ENCODE measurements at regions not wholly inside any gene's neighbourhood (a gene's known extent, or its start where the extent isn't known, plus 50 kb on each side); places are given as distances from the start of the nearest gene placed in this dataset.
"Not testable (repeated sequence)": the region's sequence is repeated elsewhere in the genome, so short reads cannot be mapped to it uniquely, and the experiment has no call there.

- ATAC-seq = no peak
- H3K9me3 Mint-ChIP-seq = peaks cover 14% of the 10 kb centered on the region
- no peaks in the 10 kb centered on the region for H3K36me3 Mint-ChIP-seq
Measured at GRCh38 chr9:108035487-108035886, 545.9 kb upstream of the KLF4 start.

GRCh38 chr9:108033976-108034964, 544.7 kb upstream of the KLF4 start:
- Mint-ChIP-seq H3K36me3 (no peaks in the 10 kb centered on the region), H3K9me3 (peaks cover 14% of the 10 kb centered on the region), H3K27ac (no peak overlapping the region), H3K4me1 (no peaks in the 10 kb centered on the region), H3K4me3 (no peak overlapping the region)
- DNase-seq (ENCODE audit: low spot score in 2 of 2) = no peak
- no peak for ATAC-seq

More at GRCh38 chr9:108035487-108035886, 545.9 kb upstream of the KLF4 start:
- no peak overlapping the region for H3K27ac Mint-ChIP-seq
- no peak for DNase-seq (ENCODE audit: low spot score in 2 of 2)
- no peak overlapping the region for H3K4me3 Mint-ChIP-seq
- H3K4me1 Mint-ChIP-seq = no peaks in the 10 kb centered on the region

GRCh38 chr9:108032079-108032478, 542.5 kb upstream of the KLF4 start:
- not testable (repeated sequence) for ATAC-seq; H3K36me3 Mint-ChIP-seq; H3K4me1 Mint-ChIP-seq; H3K27ac Mint-ChIP-seq; H3K4me3 Mint-ChIP-seq; DNase-seq (ENCODE audit: low spot score in 2 of 2)
- peaks cover 12% of the 10 kb centered on the region for H3K9me3 Mint-ChIP-seq

GRCh38 chr9:108031221-108031620, 541.7 kb upstream of the KLF4 start:
- not testable (repeated sequence) for H3K4me3 Mint-ChIP-seq; H3K36me3 Mint-ChIP-seq; DNase-seq (ENCODE audit: low spot score in 2 of 2); H3K27ac Mint-ChIP-seq; H3K4me1 Mint-ChIP-seq; ATAC-seq
- peaks cover 12% of the 10 kb centered on the region for H3K9me3 Mint-ChIP-seq

- H3K36me3 Mint-ChIP-seq; H3K27ac Mint-ChIP-seq; H3K4me3 Mint-ChIP-seq; ATAC-seq; DNase-seq (ENCODE audit: low spot score in 2 of 2); H3K9me3 Mint-ChIP-seq; H3K4me1 Mint-ChIP-seq: not testable (repeated sequence)
Measured at GRCh38 chr9:108026718-108027117, 537.1 kb upstream of the KLF4 start.

- no peaks in the 10 kb centered on the region for H3K36me3 Mint-ChIP-seq
- no peaks in the 10 kb centered on the region for H3K4me1 Mint-ChIP-seq
- ATAC-seq (no peak), DNase-seq (ENCODE audit: low spot score in 2 of 2) (no peak)
- H3K4me3 Mint-ChIP-seq = no peak overlapping the region
- peaks cover 4% of the 10 kb centered on the region for H3K9me3 Mint-ChIP-seq
- no peak overlapping the region for H3K27ac Mint-ChIP-seq
Measured at GRCh38 chr9:108024604-108025003, 535.0 kb upstream of the KLF4 start.

- no peak overlapping the region for H3K27ac Mint-ChIP-seq
- DNase-seq (ENCODE audit: low spot score in 2 of 2) (no peak), ATAC-seq (no peak)
- H3K4me3 Mint-ChIP-seq = no peak overlapping the region
- peaks cover 4% of the 10 kb centered on the region for H3K9me3 Mint-ChIP-seq
- H3K4me1 Mint-ChIP-seq = no peaks in the 10 kb centered on the region
- H3K36me3 Mint-ChIP-seq = no peaks in the 10 kb centered on the region
Measured at GRCh38 chr9:108022246-108022935, 532.8 kb upstream of the KLF4 start.

- Mint-ChIP-seq H3K27ac (no peak overlapping the region), H3K4me3 (no peak overlapping the region), H3K36me3 (no peaks in the 10 kb centered on the region), H3K9me3 (peaks cover 4% of the 10 kb centered on the region), H3K4me1 (no peaks in the 10 kb centered on the region)
- DNase-seq (ENCODE audit: low spot score in 2 of 2) = no peak
- no peak for ATAC-seq
Measured at GRCh38 chr9:108021096-108021710, 531.6 kb upstream of the KLF4 start.

GRCh38 chr9:108019821-108020220, 530.3 kb upstream of the KLF4 start:
- Mint-ChIP-seq H3K4me3 (no peak overlapping the region), H3K27ac (no peak overlapping the region), H3K9me3 (no peaks in the 10 kb centered on the region), H3K36me3 (no peaks in the 10 kb centered on the region), H3K4me1 (no peaks in the 10 kb centered on the region)
- ATAC-seq (no peak), DNase-seq (ENCODE audit: low spot score in 2 of 2) (no peak)

- Mint-ChIP-seq H3K4me1 (no peaks in the 10 kb centered on the region), H3K9me3 (peaks cover 3% of the 10 kb centered on the region), H3K4me3 (no peak overlapping the region), H3K36me3 (no peaks in the 10 kb centered on the region), H3K27ac (no peak overlapping the region)
- ATAC-seq (no peak), DNase-seq (ENCODE audit: low spot score in 2 of 2) (no peak)
Measured at GRCh38 chr9:108017671-108018070, 528.1 kb upstream of the KLF4 start.

- no peaks in the 10 kb centered on the region for H3K36me3 Mint-ChIP-seq
- no peak for ATAC-seq
Measured at GRCh38 chr9:108016446-108016845, 526.9 kb upstream of the KLF4 start.

GRCh38 chr9:108015690-108016089, 526.1 kb upstream of the KLF4 start:
- DNase-seq (ENCODE audit: low spot score in 2 of 2) (no peak), ATAC-seq (no peak)
- Mint-ChIP-seq H3K27ac (no peak overlapping the region), H3K36me3 (no peaks in the 10 kb centered on the region), H3K9me3 (peaks cover 8% of the 10 kb centered on the region), H3K4me3 (no peak overlapping the region), H3K4me1 (no peaks in the 10 kb centered on the region)

More at GRCh38 chr9:108016446-108016845, 526.9 kb upstream of the KLF4 start:
- H3K9me3 Mint-ChIP-seq = peaks cover 8% of the 10 kb centered on the region
- DNase-seq (ENCODE audit: low spot score in 2 of 2) = no peak
- no peak overlapping the region for H3K27ac Mint-ChIP-seq
- no peak overlapping the region for H3K4me3 Mint-ChIP-seq
- no peaks in the 10 kb centered on the region for H3K4me1 Mint-ChIP-seq

- ATAC-seq = no peak
- no peak overlapping the region for H3K27ac Mint-ChIP-seq
- H3K9me3 Mint-ChIP-seq = peaks cover 8% of the 10 kb centered on the region
- DNase-seq (ENCODE audit: low spot score in 2 of 2) = no peak
- no peaks in the 10 kb centered on the region for H3K4me1 Mint-ChIP-seq
- H3K4me3 Mint-ChIP-seq = no peak overlapping the region
- no peaks in the 10 kb centered on the region for H3K36me3 Mint-ChIP-seq
Measured at GRCh38 chr9:108014353-108014752, 524.8 kb upstream of the KLF4 start.

GRCh38 chr9:108012886-108013665, 523.5 kb upstream of the KLF4 start:
- no peak overlapping the region for H3K27ac Mint-ChIP-seq
- ATAC-seq (no peak), DNase-seq (ENCODE audit: low spot score in 2 of 2) (no peak)
- peaks cover 11% of the 10 kb centered on the region for H3K9me3 Mint-ChIP-seq
- H3K4me1 Mint-ChIP-seq = no peaks in the 10 kb centered on the region
- H3K4me3 Mint-ChIP-seq = no peak overlapping the region
- no peaks in the 10 kb centered on the region for H3K36me3 Mint-ChIP-seq

- Mint-ChIP-seq H3K27ac (no peak overlapping the region), H3K4me3 (no peak overlapping the region), H3K4me1 (no peaks in the 10 kb centered on the region), H3K9me3 (peaks cover 15% of the 10 kb centered on the region), H3K36me3 (no peaks in the 10 kb centered on the region)
- ATAC-seq (no peak), DNase-seq (ENCODE audit: low spot score in 2 of 2) (no peak)
Measured at GRCh38 chr9:108012405-108012804, 522.8 kb upstream of the KLF4 start.

Data from stimulated activated effector memory CD8-positive, alpha-beta T cell treated with anti-CD3 and anti-CD28 coated beads, Interleukin-12 subunit alpha, Interleukin-12 subunit beta, amount 100 ng/mL, for 72 hours (primary cell).